Thoracic aorta (tissue), 2 donors: ENCODE measurements at regions not wholly inside any gene's neighbourhood (a gene's known extent, or its start where the extent isn't known, plus 50 kb on each side); places are given as distances from the start of the nearest gene placed in this dataset.

Experiments
- ATAC-seq: fragments of 150-250 bp; one replicate; pipeline ENCODE4 v1.8.0; 2017; ENCODE audit warnings: low read depth; ENCODE audit not compliant: insufficient number of reproducible peaks, low FRiP score
- DNase-seq: peaks from one replicate; pipeline ENCODE4 v3.0.0-alpha.2; 2020; ENCODE audit warnings: low spot score
- H3K27ac ChIP-seq, 2 donors: fragments of 200-600 bp; sonication (generic); 1 replicate in 1 of 2; 2 replicates in 1 of 2; pipeline ENCODE4 v1.5.1; 2016; ENCODE audit warnings: mild to moderate bottlenecking in 2 of 2, moderate library complexity in 2 of 2
- H3K27me3 ChIP-seq: fragments of 200-600 bp; sonication (generic); replicated peaks from 2 replicates; pipeline ENCODE4 v1.6.0; 2016; ENCODE audit warnings: mild to moderate bottlenecking; ENCODE audit not compliant: insufficient read depth
- H3K36me3 ChIP-seq: fragments of 200-600 bp; sonication (generic); one replicate; pipeline ENCODE4 v1.5.1; 2016
- H3K4me1 ChIP-seq, 2 donors: fragments of 200-600 bp; sonication (generic); 1 replicate in 1 of 2; 2 replicates in 1 of 2; pipeline versions ENCODE4 v1.5.1 to v1.6.0; 2016; ENCODE audit warnings: low read depth in 2 of 2, mild to moderate bottlenecking in 1 of 2; ENCODE audit not compliant: control insufficient read depth in 1 of 2
- H3K4me3 ChIP-seq: fragments of 200-600 bp; sonication (generic); 2 replicates; pipeline ENCODE4 v1.5.1; 2016; ENCODE audit warnings: mild to moderate bottlenecking
- H3K9me3 ChIP-seq: fragments of 200-600 bp; sonication (generic); 2 replicates; pipeline ENCODE4 v1.5.1; 2016
- TF ChIP-seq, protein P1 (sequence below): fragments of 200-600 bp; sonication (generic); IDR thresholded peaks from one replicate; pipeline ENCODE4 v1.5.1; 2019; ENCODE audit warnings: antibody characterized with exemption

DNA sequence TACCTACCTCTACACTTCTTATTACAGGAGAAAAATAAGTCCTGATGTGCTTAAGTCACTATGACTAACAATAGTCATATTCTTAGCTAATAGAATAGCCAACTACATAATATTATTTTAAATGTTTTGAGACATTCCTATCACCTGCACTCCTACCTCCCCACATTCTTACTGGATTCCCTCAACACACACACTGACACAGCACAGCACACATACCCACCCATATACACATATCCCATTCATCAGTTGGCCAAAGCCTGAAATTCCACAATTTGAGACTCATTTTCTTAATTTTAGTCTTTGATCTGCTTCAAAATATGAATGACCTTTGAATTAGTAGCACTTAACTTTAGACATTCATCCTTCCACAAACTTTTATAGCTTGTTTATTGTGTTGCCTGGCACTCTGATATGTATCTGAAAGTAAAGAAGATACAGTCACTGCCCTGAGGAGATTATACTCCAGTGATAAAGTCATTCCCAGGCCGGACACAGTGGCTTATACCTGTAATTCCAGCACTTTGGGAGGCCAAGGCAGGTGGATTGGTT lies 168.3 kb upstream of the RASA1 start:
- Histone ChIP-seq H3K36me3 (no peaks in the 10 kb centered on the region), H3K4me3 (no peak overlapping the region), H3K27ac (no peak overlapping the region), H3K9me3 (no peaks in the 10 kb centered on the region), H3K4me1 (no peaks in the 10 kb centered on the region), H3K27me3 (no peaks in the 10 kb centered on the region)
- no peak for ATAC-seq
- DNase-seq, result no peak
- TF ChIP-seq, protein P1, sequence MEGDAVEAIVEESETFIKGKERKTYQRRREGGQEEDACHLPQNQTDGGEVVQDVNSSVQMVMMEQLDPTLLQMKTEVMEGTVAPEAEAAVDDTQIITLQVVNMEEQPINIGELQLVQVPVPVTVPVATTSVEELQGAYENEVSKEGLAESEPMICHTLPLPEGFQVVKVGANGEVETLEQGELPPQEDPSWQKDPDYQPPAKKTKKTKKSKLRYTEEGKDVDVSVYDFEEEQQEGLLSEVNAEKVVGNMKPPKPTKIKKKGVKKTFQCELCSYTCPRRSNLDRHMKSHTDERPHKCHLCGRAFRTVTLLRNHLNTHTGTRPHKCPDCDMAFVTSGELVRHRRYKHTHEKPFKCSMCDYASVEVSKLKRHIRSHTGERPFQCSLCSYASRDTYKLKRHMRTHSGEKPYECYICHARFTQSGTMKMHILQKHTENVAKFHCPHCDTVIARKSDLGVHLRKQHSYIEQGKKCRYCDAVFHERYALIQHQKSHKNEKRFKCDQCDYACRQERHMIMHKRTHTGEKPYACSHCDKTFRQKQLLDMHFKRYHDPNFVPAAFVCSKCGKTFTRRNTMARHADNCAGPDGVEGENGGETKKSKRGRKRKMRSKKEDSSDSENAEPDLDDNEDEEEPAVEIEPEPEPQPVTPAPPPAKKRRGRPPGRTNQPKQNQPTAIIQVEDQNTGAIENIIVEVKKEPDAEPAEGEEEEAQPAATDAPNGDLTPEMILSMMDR, result no peak

DNA sequence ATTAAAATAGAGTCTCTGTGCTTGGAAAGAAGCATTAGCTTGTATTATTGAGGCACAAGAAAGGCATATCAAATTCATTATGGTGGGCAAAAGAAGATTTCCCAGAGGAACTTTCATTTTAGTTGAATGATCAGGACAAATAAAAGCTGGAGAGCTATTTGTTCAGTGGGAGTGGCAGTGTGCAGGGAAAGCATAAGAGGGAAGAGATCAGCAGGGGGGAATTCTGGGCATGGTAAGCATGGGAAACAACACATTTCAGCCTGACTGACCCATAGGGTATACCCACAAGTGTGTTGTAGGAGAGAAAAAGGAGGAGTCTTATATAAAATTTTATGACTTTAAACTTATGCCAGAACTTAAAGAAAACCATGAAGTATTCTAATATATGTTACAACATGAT lies 167.7 kb upstream of the RASA1 start:
- H3K4me1 ChIP-seq, result no peaks in the 10 kb centered on the region

DNA sequence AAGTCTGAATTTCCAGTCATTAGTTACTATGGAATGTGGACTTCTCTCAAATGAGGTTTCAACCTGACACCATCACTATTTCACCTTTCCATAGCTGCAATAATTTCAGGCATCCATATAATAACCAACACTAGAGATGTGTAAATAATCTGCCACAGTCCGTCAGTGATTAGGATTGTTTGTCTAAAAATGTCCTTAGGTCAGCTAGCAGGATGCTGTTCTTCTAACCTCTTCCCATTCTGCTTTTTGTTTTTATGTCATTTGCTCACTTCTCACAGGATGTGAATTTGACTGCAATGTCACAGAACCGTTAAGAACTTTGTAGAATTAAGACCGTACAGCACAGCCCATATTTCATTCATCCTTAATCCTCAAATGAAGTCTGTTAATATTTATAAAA lies 166.4 kb upstream of the RASA1 start:
- Histone ChIP-seq H3K36me3 (no peaks in the 10 kb centered on the region), H3K27me3 (no peaks in the 10 kb centered on the region), H3K27ac (no peak overlapping the region), H3K4me1 (no peaks in the 10 kb centered on the region), H3K4me3 (no peak overlapping the region), H3K9me3 (no peaks in the 10 kb centered on the region)
- DNase-seq (no peak), ATAC-seq (no peak)
- TF ChIP-seq, protein P1, result no peak

More for the DNA sequence above, 167.7 kb upstream of the RASA1 start:
- Histone ChIP-seq H3K9me3 (no peaks in the 10 kb centered on the region), H3K4me3 (no peak overlapping the region), H3K36me3 (no peaks in the 10 kb centered on the region), H3K27me3 (no peaks in the 10 kb centered on the region), H3K27ac (no peak overlapping the region)
- ATAC-seq (no peak), DNase-seq (no peak)
- TF ChIP-seq, protein P1, result no peak

DNA sequence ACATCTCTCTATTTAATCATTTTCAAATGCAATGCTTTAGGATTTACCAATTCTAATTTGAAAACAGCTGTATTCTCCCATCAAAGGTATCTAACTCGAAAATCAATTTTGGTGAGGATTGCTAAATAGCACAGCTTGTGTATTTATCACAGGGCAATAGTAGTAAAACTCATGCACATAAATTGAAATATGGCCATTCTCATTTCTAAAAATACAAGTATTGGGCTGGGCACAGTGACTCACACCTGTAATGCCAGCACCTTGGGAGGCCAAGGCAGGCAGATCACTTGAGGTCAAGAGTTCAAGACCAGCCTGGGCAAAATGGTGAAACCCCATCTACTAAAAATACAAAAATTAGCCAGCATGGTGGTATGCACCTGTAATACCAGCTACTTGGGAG lies 164.8 kb upstream of the RASA1 start:
- H3K9me3 ChIP-seq, result no peaks in the 10 kb centered on the region
- no peak overlapping the region for H3K27ac ChIP-seq
- H3K27me3 ChIP-seq, result no peaks in the 10 kb centered on the region
- no peak for DNase-seq
- no peaks in the 10 kb centered on the region for H3K36me3 ChIP-seq
- no peak for ATAC-seq
- TF ChIP-seq, protein P1, result no peak
- H3K4me1 ChIP-seq, result no peaks in the 10 kb centered on the region
- H3K4me3 ChIP-seq, result no peak overlapping the region

DNA sequence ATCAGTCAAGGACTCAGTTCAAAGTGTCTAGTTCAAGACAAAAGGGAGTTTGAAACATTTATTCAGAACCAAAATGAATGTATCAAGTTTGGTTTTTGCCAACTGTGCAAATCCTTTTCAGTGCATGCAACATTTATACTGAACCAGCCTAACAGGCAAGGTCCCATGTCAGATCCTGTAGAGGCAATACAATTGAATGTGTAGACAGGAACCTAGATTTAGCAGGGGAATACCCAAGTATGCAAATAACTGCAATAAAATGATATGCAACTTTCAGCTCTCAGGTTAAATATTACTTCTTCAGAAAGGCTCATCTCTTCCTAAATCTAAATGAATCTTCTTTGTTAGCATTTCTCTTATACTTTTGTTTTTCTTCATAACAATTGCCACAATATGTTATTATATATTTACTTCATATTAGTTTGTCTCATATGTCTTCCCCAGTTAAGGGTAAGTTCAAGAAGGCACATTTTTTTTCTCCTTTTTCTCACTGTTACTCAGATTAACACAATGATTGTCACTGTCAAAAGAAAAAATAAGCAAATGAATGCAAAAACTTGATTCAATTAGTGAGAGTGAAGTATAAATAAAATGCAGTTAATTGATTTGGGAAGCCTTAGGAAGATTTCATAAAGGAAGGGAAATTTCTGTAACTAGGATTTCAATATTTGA lies 163.9 kb upstream of the RASA1 start:
- H3K27me3 ChIP-seq, result no peaks in the 10 kb centered on the region
- no peak for ATAC-seq
- TF ChIP-seq, protein P1, result no peak

More for the DNA sequence above, 163.9 kb upstream of the RASA1 start:
- Histone ChIP-seq H3K4me1 (no peaks in the 10 kb centered on the region), H3K27ac (no peak overlapping the region), H3K4me3 (no peak overlapping the region), H3K9me3 (no peaks in the 10 kb centered on the region), H3K36me3 (no peaks in the 10 kb centered on the region)
- DNase-seq, result no peak
